ENCODE measurements at regions not wholly inside any gene's neighbourhood (a gene's known extent, or its start where the extent isn't known, plus 50 kb on each side); places are given as distances from the start of the nearest gene placed in this dataset.

- BruUV-seq (replicated peaks) = no TSS peak
- intact Hi-C loops (cut with micrococcal nuclease) = no loop called here
- no peak overlapping the region for H3K4me3 Mint-ChIP-seq (ENCODE audit: unreplicated experiment)
- H3K4me1 Mint-ChIP-seq (ENCODE audit: insufficient read depth, unreplicated experiment) = peaks cover 14% of the 10 kb centered on the region
- TF ChIP-seq CTCF (IDR thresholded peaks at IDR 0.05; ENCODE audit: unreplicated experiment) = no peak
- no peak overlapping the region for H3K27ac Mint-ChIP-seq (ENCODE audit: low read depth, unreplicated experiment)
- ChIA-PET CTCF (interaction anchor here (0.6 to 1.1 kb wide), 3 partner anchors 16 to 614 kb away, joined by 3 to 5 read pairs (median 3); no protein-coding TSS in a partner anchor), POLR2A (interaction anchor here (0.6 kb wide), 1 partner anchor 1580 kb away, joined by 3 read pairs; no protein-coding TSS in a partner anchor)
- DNase-seq (ENCODE audit: unreplicated experiment) = no peak
- no peaks in the 10 kb centered on the region for H3K36me3 Mint-ChIP-seq (ENCODE audit: insufficient read depth, unreplicated experiment)
- H3K27me3 Mint-ChIP-seq (ENCODE audit: insufficient read depth, unreplicated experiment) = no peaks in the 10 kb centered on the region
- peaks cover 8% of the 10 kb centered on the region for H3K9me3 Mint-ChIP-seq (ENCODE audit: unreplicated experiment)
Observed at GRCh38 chr11:28728666-28729065, 620.5 kb downstream of the METTL15 start.

- Mint-ChIP-seq H3K4me1 (ENCODE audit: insufficient read depth, unreplicated experiment) (peaks cover 14% of the 10 kb centered on the region), H3K9me3 (ENCODE audit: unreplicated experiment) (no peaks in the 10 kb centered on the region), H3K27ac (ENCODE audit: low read depth, unreplicated experiment) (no peak overlapping the region), H3K36me3 (ENCODE audit: insufficient read depth, unreplicated experiment) (no peaks in the 10 kb centered on the region), H3K27me3 (ENCODE audit: insufficient read depth, unreplicated experiment) (no peaks in the 10 kb centered on the region), H3K4me3 (ENCODE audit: unreplicated experiment) (no peak overlapping the region)
- BruUV-seq (replicated peaks) = no TSS peak
- intact Hi-C loops (cut with micrococcal nuclease) = no loop called here
- DNase-seq (ENCODE audit: unreplicated experiment) = no peak
- CTCF ChIA-PET = interaction anchor here (0.6 to 0.7 kb wide), 2 partner anchors 62 to 67 kb away, joined by 3 to 4 read pairs; no protein-coding TSS in a partner anchor
- POLR2A ChIA-PET = no interaction called here
- no peak for TF ChIP-seq CTCF (IDR thresholded peaks at IDR 0.05; ENCODE audit: unreplicated experiment)
Observed at GRCh38 chr11:28727254-28727653, 619.1 kb downstream of the METTL15 start.

GRCh38 chr11:28726432-28726831 is 618.2 kb downstream of the METTL15 start:
- no TSS peak for BruUV-seq (replicated peaks)
- H3K9me3 Mint-ChIP-seq (ENCODE audit: unreplicated experiment) = no peaks in the 10 kb centered on the region
- no peaks in the 10 kb centered on the region for H3K36me3 Mint-ChIP-seq (ENCODE audit: insufficient read depth, unreplicated experiment)
- H3K4me3 Mint-ChIP-seq (ENCODE audit: unreplicated experiment) = no peak overlapping the region
- intact Hi-C loops (cut with micrococcal nuclease) = no loop called here
- ChIA-PET POLR2A (interaction anchor here (0.7 kb wide), 1 partner anchor 615 kb away, joined by 3 read pairs; no protein-coding TSS in a partner anchor), CTCF (no interaction called here)
- H3K27ac Mint-ChIP-seq (ENCODE audit: low read depth, unreplicated experiment) = no peak overlapping the region
- TF ChIP-seq CTCF (IDR thresholded peaks at IDR 0.05; ENCODE audit: unreplicated experiment) = no peak
- peaks cover 14% of the 10 kb centered on the region for H3K4me1 Mint-ChIP-seq (ENCODE audit: insufficient read depth, unreplicated experiment)
- DNase-seq (ENCODE audit: unreplicated experiment) = no peak
- H3K27me3 Mint-ChIP-seq (ENCODE audit: insufficient read depth, unreplicated experiment) = no peaks in the 10 kb centered on the region

- no peak overlapping the region for H3K27ac Mint-ChIP-seq (ENCODE audit: low read depth, unreplicated experiment)
- POLR2A ChIA-PET = no interaction called here
- no peaks in the 10 kb centered on the region for H3K27me3 Mint-ChIP-seq (ENCODE audit: insufficient read depth, unreplicated experiment)
- BruUV-seq (replicated peaks) = no TSS peak
- no peak overlapping the region for H3K4me3 Mint-ChIP-seq (ENCODE audit: unreplicated experiment)
- peaks cover 7% of the 10 kb centered on the region for H3K9me3 Mint-ChIP-seq (ENCODE audit: unreplicated experiment)
- TF ChIP-seq CTCF (IDR thresholded peaks at IDR 0.05; ENCODE audit: unreplicated experiment) = no peak
- no peaks in the 10 kb centered on the region for H3K4me1 Mint-ChIP-seq (ENCODE audit: insufficient read depth, unreplicated experiment)
- CTCF ChIA-PET = no interaction called here
- intact Hi-C loops (cut with micrococcal nuclease) = no loop called here
- no peak for DNase-seq (ENCODE audit: unreplicated experiment)
- H3K36me3 Mint-ChIP-seq (ENCODE audit: insufficient read depth, unreplicated experiment) = no peaks in the 10 kb centered on the region
Observed at GRCh38 chr11:28715726-28716125, 607.5 kb downstream of the METTL15 start.
